Lung (tissue), 11 donors: ENCODE measurements at regions not wholly inside any gene's neighbourhood (a gene's known extent, or its start where the extent isn't known, plus 50 kb on each side); places are given as distances from the start of the nearest gene placed in this dataset.

Experiments
- ATAC-seq: fragments of 200-7000 bp; cut with Tn5 transposase; one replicate; pipeline ENCODE4 v1.9.1; 2020; ENCODE audit warnings: moderate number of reproducible peaks; ENCODE audit not compliant: insufficient read depth, low FRiP score
- DNase-seq, 3 donors: peaks; one replicate each; pipeline ENCODE4 v3.0.0-alpha.2; 2013 to 2017
- H3K27ac ChIP-seq, 2 donors: one replicate each; pipeline ENCODE4 v1.5.1; 2013; ENCODE audit warnings: mild to moderate bottlenecking in 2 of 2, moderate library complexity in 2 of 2, control low read depth in 1 of 2, inconsistent platforms in 1 of 2, low read depth in 1 of 2, low read length in 1 of 2
- H3K27me3 ChIP-seq, 3 donors: one replicate each; pipeline ENCODE4 v1.5.1; 2013; ENCODE audit warnings: low read length in 2 of 3; ENCODE audit not compliant: control insufficient read depth in 3 of 3, insufficient read depth in 3 of 3
- H3K36me3 ChIP-seq, 4 donors: one replicate each; pipeline ENCODE4 v1.5.1; 2013; ENCODE audit warnings: low read length in 4 of 4, mild to moderate bottlenecking in 1 of 4, moderate library complexity in 1 of 4; ENCODE audit not compliant: control insufficient read depth in 4 of 4, insufficient read depth in 4 of 4
- H3K4me1 ChIP-seq, 5 donors: one replicate each; pipeline ENCODE4 v1.5.1; 2013; ENCODE audit warnings: low read length in 5 of 5, mild to moderate bottlenecking in 2 of 5, moderate library complexity in 1 of 5; ENCODE audit not compliant: control insufficient read depth in 5 of 5, insufficient read depth in 5 of 5
- H3K4me3 ChIP-seq: one replicate; pipeline ENCODE4 v1.5.1; 2013; ENCODE audit warnings: mild to moderate bottlenecking, control low read depth, moderate library complexity
- H3K9ac ChIP-seq, 2 donors: one replicate each; pipeline ENCODE4 v1.5.1; 2013; ENCODE audit warnings: low read length in 2 of 2, control low read depth in 1 of 2; ENCODE audit not compliant: insufficient read depth in 1 of 2
- H3K9me3 ChIP-seq, 4 donors: one replicate each; pipeline ENCODE4 v1.5.1; 2013; ENCODE audit warnings: low read length in 3 of 4, mild to moderate bottlenecking in 1 of 4, moderate library complexity in 1 of 4; ENCODE audit not compliant: control insufficient read depth in 4 of 4, insufficient read depth in 3 of 4
- WGBS, 2 donors: extraction: QIAGEN DNeasy Blood & Tissue Kit; methylation state at CpG; one replicate each; pipeline ENCODE4 v1.1.7; 2013; 5-methylcytosine and 5-hydroxymethylcytosine counted together
- TF ChIP-seq, protein P1 (sequence below): IDR thresholded peaks from 2 replicates; pipeline ENCODE4 v1.5.1; 2012; ENCODE audit warnings: mild to moderate bottlenecking; ENCODE audit errors: control extremely low read depth, extremely low read depth
- donor health status: control.
- donor health status: control.
- donor health status: Bipolar disorder and iron deficiency.
- donor health status: healthy.
- donor health status: DM: yes; HTN: yes; CAD: no.

DNA sequence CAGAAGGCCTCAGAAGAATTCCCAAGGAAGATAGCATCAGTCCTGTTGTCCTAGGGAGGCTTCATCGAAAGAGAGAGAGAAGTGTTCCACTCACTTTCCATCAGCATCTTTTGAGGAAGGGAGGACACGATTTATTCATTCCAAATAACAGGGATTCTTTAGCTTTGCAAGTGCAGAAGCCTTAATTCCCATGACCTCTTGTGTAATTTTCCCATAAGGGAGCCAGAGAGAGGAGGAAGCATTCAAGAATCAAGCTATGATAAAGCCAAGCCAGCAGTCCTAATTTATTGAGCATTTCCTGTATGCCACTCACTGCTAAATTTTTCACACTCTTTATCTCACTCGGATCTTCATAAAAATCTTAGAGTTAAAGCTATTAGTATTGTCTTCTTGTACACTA is 169.7 kb upstream of the MITF start:
- H3K4me1 ChIP-seq: peaks cover 0 to 13% (median 0%) of the 10 kb centered on the region in 5 donors
- no peaks in the 10 kb centered on the region for H3K36me3 ChIP-seq
- no peaks in the 10 kb centered on the region for H3K27me3 ChIP-seq
- TF ChIP-seq, protein P1, sequence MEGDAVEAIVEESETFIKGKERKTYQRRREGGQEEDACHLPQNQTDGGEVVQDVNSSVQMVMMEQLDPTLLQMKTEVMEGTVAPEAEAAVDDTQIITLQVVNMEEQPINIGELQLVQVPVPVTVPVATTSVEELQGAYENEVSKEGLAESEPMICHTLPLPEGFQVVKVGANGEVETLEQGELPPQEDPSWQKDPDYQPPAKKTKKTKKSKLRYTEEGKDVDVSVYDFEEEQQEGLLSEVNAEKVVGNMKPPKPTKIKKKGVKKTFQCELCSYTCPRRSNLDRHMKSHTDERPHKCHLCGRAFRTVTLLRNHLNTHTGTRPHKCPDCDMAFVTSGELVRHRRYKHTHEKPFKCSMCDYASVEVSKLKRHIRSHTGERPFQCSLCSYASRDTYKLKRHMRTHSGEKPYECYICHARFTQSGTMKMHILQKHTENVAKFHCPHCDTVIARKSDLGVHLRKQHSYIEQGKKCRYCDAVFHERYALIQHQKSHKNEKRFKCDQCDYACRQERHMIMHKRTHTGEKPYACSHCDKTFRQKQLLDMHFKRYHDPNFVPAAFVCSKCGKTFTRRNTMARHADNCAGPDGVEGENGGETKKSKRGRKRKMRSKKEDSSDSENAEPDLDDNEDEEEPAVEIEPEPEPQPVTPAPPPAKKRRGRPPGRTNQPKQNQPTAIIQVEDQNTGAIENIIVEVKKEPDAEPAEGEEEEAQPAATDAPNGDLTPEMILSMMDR: no peak
- 59 to 77% methylated on average over 3 of the region's 3 CpGs for WGBS, 2 donors
- H3K9ac ChIP-seq: no peak overlapping the region
- DNase-seq: no peak
- H3K9me3 ChIP-seq: no peaks in the 10 kb centered on the region
- no peak for ATAC-seq
- H3K4me3 ChIP-seq: no peak overlapping the region
- H3K27ac ChIP-seq: no peak overlapping the region

DNA sequence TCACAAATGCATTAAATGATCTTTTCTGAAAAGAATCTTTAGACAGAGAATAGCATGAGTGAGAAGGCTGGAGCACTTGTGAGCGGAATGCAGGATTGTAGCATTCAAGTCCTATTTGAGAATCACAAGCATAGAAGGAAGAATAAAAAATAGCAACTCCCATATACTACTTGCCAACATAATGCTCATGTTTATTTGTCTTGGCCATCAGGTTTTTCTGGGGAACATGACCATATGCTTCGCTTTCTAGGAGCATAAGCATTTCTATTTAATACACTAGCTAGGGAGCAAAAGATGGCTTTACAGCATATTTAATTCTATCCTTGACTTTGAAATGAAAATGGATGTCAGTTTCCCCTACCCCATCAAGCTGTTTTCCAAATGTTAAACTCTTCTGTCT is 170.3 kb upstream of the MITF start:
- H3K9me3 ChIP-seq: no peaks in the 10 kb centered on the region
- no peaks in the 10 kb centered on the region for H3K27me3 ChIP-seq
- no peak overlapping the region for H3K9ac ChIP-seq
- TF ChIP-seq, protein P1: no peak
- DNase-seq (no peak), ATAC-seq (no peak)
- no peak overlapping the region for H3K4me3 ChIP-seq
- H3K4me1 ChIP-seq: peaks cover 0 to 13% (median 0%) of the 10 kb centered on the region in 5 donors
- no peak overlapping the region for H3K27ac ChIP-seq
- WGBS, 2 donors: 87 to 99% methylated on average over 2 of the region's 2 CpGs
- H3K36me3 ChIP-seq: no peaks in the 10 kb centered on the region

DNA sequence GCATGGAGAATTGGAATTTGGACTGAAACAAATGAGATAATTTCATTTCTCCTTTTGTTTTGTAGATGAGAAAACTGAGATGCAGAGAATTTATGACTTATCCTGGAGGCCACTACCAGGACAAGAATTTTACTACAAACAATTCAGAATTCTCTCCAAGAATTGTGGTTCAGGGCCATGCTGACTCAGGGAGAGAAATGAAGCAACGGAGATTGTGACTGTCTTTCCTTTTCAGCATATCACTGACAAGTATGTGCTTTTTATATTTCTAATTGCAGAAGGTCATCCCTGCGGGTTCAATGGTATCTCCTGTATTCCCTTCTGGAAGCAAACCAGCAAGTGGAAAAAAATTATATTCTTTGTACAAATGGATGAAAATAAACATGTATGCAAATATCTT is 170.8 kb upstream of the MITF start:
- Histone ChIP-seq H3K9ac (no peak overlapping the region), H3K27me3 (no peaks in the 10 kb centered on the region), H3K36me3 (no peaks in the 10 kb centered on the region), H3K27ac (no peak overlapping the region), H3K4me1 (peaks cover 0 to 15% (median 0%) of the 10 kb centered on the region in 5 donors), H3K4me3 (no peak overlapping the region), H3K9me3 (no peaks in the 10 kb centered on the region)
- ATAC-seq (no peak), DNase-seq (no peak)
- TF ChIP-seq, protein P1: no peak
- WGBS, 2 donors: 65 to 72% methylated on average over 2 of the region's 2 CpGs

DNA sequence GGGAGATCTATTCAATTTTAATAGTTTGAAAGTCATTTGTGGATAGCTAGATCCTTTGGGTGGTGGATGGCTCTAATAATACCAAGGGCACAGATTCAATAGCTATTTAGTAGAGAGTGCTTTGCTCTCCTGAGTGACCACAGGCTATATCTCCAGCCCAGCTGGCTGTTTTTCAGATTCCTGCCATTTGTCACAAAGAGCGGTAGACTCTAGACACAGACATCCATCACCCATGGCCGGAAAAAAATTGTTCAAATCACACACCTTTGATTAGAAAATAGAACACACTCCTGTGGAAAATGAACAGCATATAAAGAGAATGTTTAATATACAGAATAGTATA is 171.6 kb upstream of the MITF start:
- Histone ChIP-seq H3K4me3 (no peak overlapping the region), H3K9me3 (no peaks in the 10 kb centered on the region), H3K27ac (no peak overlapping the region), H3K9ac (no peak overlapping the region), H3K4me1 (peaks cover 0 to 22% (median 0%) of the 10 kb centered on the region in 5 donors), H3K36me3 (no peaks in the 10 kb centered on the region), H3K27me3 (no peaks in the 10 kb centered on the region)
- TF ChIP-seq, protein P1: no peak
- 94 to 96% methylated on average over 2 of the region's 2 CpGs for WGBS, 2 donors
- ATAC-seq (no peak), DNase-seq (no peak)
